ENCODE measurements at regions not wholly inside any gene's neighbourhood (a gene's known extent, or its start where the extent isn't known, plus 50 kb on each side); places are given as distances from the start of the nearest gene placed in this dataset.

DNA sequence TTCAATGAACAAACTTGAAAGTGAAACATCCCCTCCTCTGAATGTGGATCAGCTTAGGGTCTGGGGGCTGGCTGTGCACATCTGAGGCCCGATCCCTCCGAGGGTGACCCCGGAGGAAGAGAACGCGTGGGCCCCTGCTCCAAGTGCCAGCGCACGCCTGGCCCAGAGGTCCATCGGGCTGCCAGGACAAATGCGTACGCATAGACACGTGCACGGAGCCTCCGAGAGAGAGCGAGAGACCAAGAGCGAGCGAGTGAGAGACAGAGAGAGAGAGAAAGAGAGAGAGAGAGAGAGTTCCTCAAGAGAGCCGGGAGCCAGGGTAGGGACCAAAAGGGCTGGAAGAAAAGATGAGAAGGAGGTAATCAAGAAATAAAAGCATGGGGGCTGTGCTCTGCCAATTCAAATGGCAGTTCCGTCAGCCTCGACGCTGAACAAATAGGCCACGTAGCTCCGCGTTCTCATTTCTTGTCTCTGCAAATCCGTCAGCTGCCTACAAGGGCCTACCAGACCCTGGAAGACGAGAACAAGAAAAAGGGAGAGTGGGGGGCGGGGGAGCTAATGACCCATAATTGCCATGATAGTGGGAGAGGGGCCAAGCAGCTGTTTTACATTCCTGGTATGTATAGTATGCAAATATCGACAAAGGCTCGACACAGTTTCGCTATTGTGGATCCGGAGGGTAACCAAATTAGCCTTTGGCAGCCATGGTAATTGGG, 435.3 kb upstream of the ZFHX3 start:
- DNase-seq = no peak
- intact Hi-C loops (cut with DNase I) = no loop called here
- no peak for ATAC-seq

- no peak for DNase-seq
- no peak for ATAC-seq
- intact Hi-C loops (cut with DNase I) = no loop called here
Observed at GRCh38 chr16:73482310-73482709, 434.4 kb upstream of the ZFHX3 start.

DNA sequence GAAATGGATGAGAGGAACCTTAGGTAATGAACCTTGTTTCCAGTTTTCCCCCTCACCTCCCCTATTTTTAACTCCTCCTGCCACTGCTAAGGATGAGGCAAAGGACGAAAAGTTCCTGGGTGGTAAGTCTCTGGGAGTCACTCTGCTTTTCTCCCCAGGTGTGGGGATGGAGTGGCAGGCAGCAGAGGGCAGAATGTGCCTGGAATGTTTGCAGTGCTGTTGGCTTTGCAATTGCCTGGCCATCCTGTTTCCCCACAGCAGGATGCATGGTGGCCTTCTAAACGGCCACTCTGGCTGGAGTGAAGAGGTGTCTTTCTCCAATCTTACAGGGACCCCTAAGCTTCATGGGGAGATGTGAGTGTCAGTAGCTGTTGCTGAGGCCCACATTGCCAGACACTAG, 432.5 kb upstream of the ZFHX3 start:
- DNase-seq (no peak), ATAC-seq (no peak)
- intact Hi-C loops (cut with DNase I) = no loop called here

DNA sequence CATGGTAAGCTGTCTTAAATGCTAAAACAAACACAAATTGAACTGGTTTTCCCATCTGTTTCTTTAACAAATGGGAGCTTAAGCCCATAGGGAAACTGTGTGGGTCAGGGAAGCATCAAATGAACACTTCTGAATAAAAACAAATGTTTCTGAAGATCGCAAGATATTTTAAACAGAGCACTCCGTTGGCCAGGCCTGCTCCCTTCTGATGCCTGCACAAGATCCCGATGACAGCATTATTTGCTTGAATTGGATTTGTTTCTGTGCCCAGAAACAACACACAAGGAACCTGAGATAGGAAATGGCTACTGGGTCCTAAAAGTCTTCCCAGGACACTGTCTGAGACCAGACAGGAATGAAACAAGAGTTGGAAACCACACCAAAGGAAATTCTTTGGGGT, 425.8 kb upstream of the ZFHX3 start:
- DNase-seq (no peak), ATAC-seq (no peak)
- intact Hi-C loops (cut with DNase I) = no loop called here

- intact Hi-C loops (cut with DNase I) = no loop called here
- ATAC-seq = no peak
- no peak for DNase-seq
Observed at GRCh38 chr16:73464834-73465233, 416.9 kb upstream of the ZFHX3 start.

- ATAC-seq (no peak), DNase-seq (no peak)
- intact Hi-C loops (cut with DNase I) = no loop called here
Observed at GRCh38 chr16:73459586-73459985, 411.7 kb upstream of the ZFHX3 start.

DNA sequence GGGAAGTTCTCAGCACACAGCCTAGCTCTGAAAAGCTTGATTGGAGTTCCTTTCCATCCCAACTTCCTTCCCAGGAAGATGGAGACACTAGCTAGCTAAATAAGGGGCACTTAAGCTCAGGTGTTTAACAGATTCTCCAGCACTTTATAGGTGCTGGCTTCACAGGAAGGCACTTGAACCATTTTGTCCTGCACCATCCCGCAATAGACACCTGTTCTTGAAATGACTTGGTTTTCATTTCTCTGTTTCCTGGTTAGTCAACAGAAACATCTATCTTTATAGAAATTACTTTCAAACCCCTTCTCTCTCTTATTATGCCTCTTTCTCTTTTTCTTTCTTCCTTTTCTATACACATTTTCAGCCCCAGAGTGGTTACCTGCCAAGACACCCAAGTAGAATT, 409.9 kb upstream of the ZFHX3 start:
- DNase-seq = no peak
- ATAC-seq = no peak
- intact Hi-C loops (cut with DNase I) = no loop called here

DNA sequence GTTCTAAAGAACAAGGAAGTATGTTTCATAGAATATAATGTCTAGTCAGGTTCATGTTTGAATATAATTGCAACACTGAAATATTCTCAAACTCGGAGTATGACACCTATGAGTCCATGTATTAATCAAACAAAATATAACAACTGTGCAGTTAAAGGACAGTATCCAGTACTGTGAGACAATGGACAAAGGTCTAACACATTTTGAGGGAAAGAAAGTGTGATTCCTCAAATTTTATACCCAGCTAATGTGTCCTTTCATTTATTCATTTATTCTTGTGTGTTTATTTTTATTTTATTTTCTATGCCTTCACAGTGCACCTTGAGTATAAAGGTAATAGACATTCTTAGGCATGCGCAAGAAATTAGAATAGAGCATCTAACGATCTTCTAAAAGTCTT, 401.0 kb upstream of the ZFHX3 start:
- intact Hi-C loops (cut with DNase I) = no loop called here
- DNase-seq (no peak), ATAC-seq (no peak)

GRCh38 chr16:73447846-73448245, 399.9 kb upstream of the ZFHX3 start:
- intact Hi-C loops (cut with DNase I) = no loop called here

DNA sequence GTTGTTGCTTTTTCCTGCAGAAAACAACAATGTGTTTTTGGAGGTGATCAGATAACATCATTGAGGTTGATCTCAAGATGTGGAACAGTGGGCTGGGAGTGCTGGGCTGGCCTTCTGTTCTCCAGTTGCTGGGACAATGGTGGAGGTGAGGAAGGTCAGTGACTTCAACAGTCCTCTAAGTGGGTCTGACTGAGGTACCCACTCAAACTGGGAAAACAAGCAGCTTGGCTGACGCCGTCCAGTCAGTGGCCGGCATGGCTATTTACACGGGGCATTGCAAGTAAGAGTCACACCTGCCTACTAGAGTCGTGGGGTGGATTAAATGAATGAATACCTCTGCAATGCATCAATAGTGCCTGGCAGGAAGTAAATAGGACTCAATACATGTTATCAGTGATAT, 386.7 kb upstream of the ZFHX3 start:
- no peak for DNase-seq
- ATAC-seq = no peak
- intact Hi-C loops (cut with DNase I) = no loop called here

More at GRCh38 chr16:73447846-73448245, 399.9 kb upstream of the ZFHX3 start:
- ATAC-seq (no peak), DNase-seq (no peak)

- DNase-seq (no peak), ATAC-seq (no peak)
- intact Hi-C loops (cut with DNase I) = no loop called here
Observed at GRCh38 chr16:73433731-73434307, 385.9 kb upstream of the ZFHX3 start.

DNA sequence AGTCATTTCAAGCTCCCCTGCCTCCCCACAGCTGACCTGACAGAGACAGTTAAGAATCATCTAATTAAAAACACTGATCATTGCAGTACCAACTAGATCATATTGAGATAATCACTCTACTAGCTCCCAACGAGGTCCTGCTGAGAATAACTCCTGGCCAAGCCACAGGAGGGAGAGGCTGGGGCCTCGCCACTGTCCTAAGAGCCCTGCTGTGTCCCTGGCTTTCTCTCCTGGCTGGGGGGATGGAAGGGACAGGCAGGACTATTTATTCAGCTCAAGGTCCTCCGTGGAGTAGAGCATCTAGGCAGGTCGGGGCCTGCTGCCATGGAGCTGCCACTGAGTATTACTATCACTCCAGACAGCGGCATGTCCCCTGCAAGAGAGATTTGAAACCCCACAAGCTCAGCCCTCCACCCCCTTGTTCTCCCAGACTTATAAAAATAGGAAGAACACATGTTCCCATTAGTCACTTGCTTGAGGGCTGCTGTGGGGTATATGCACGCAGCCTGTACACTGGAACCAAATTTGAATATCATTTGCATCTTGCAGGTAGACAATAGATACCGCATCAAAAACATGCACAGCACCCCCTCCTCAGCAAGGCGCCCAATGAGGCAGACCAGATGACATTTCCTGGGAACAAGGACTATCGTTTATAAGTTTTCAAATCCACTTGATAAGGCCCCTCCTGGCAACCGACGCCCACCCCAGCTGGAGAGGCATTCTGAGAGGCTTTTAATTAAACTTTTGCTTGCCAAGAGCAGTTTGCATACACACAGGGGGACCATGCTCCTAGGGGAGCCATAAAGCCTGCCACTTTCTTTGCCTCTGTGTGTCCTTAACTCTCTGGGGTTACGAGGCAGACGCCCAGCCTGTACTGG, 385.2 kb upstream of the ZFHX3 start:
- intact Hi-C loops (cut with DNase I) = no loop called here
- DNase-seq (no peak), ATAC-seq (no peak)

DNA sequence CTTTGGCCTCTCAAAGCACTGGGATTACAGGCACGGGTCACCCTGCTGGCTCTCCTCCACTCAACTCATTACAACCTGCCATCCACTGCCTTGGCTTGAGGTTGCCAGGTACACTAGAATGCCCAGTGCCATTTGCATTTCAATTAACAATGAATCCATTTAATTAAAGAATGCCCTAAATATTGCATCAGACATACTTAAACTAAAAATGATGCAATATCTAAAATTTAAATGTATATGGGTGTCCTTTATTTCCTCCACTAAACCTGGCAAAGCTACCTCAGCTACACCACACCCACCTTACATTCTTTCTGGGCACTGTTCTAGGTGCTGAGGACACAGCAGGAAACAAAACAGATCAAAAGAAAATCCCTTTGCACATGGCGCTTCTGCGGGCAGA, 382.2 kb upstream of the ZFHX3 start:
- intact Hi-C loops (cut with DNase I) = no loop called here
- ATAC-seq (no peak), DNase-seq (no peak)

DNA sequence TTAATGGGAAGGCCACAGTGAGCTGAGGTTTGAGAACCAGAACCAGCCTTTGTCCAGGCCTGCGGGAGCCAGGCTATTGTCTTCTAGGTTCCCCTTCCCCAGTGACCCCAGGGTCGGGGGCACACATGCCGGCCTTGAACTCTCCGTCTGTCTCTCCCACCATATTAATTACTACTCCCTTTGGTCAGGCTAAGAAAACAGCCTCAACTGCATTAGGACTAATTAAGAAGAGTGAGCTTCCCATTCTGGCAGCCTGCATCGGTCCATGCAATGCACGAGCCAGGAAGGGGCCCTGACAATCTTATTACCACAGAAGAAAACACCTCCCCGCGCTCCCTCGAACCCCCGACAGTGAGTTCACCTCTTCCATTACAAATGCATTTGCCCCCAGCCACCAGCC, 380.2 kb upstream of the ZFHX3 start:
- ATAC-seq (no peak), DNase-seq (no peak)
- intact Hi-C loops (cut with DNase I) = no loop called here

DNA sequence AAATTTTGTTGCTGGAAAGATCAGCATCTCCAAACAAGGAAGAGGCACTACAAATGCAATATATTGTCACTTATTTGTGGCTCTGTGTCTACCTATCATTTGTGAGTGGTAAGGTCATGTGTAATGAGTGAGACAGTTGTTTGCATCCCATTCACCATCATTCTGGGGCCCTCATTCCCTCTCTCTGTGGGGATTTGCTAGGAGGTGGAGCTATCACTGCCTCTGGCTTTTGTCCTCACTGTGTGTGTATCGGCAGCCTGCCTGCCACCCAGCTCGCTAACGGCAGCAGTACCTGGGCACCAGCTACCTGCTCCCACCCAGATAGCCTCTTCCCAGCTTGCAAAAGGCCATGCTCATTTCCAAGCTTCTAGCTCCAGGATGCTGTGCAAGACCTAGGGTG, 379.2 kb upstream of the ZFHX3 start:
- DNase-seq (no peak), ATAC-seq (no peak)
- intact Hi-C loops (cut with DNase I) = no loop called here

GRCh38 chr16:73426433-73427160, 378.7 kb upstream of the ZFHX3 start:
- DNase-seq (no peak), ATAC-seq (no peak)
- intact Hi-C loops (cut with DNase I) = no loop called here

DNA sequence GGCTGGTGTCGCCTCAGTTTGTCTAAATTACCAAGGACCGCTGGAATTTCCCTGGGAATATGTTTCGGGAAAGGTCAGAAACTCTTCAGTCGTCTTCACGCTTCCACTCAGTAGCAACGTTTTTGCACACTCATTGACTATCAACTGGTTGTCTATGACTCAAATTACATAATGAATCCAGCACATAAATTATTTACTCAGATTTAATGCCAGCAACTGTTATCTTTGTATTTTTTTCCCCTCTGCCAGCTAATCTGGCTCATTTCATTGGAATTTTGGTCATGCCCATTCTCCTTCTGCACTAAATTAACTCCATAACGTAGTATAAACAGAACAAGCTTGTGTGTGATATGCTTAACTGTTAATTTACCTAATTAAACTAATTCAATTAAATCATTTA, 372.7 kb upstream of the ZFHX3 start:
- ATAC-seq (peak in 1 of 2 donors; percentile 56), DNase-seq (no peak)
- intact Hi-C loops (cut with DNase I) = no loop called here

DNA sequence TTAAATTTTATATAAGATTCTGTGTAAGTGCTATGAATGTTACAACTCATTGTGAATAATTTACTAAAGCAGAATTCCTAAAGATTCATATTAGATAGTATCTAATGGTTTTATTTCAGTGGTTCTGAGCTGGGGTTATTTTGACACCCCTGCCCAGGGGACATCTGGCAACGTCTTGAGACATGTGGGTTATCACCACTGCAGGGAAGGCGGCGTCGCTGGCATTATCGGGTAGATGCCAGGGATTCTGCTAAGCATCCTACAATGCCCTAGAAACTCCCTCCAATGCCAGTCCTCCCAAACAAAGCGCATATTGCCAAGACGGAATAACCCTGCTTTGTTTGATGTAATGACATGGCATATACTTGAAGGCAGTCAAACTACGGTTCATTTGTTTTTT, 372.3 kb upstream of the ZFHX3 start:
- DNase-seq (no peak), ATAC-seq (no peak)
- intact Hi-C loops (cut with DNase I) = no loop called here

GRCh38 chr16:73418691-73419090, 370.8 kb upstream of the ZFHX3 start:
- DNase-seq (no peak), ATAC-seq (no peak)
- intact Hi-C loops (cut with DNase I) = no loop called here

GRCh38 chr16:73418051-73418450, 370.1 kb upstream of the ZFHX3 start:
- ATAC-seq (no peak), DNase-seq (no peak)
- intact Hi-C loops (cut with DNase I) = no loop called here
